ENCODE measurements at regions not wholly inside any gene's neighbourhood (a gene's known extent, or its start where the extent isn't known, plus 50 kb on each side); places are given as distances from the start of the nearest gene placed in this dataset.
"Not testable (repeated sequence)": the region's sequence is repeated elsewhere in the genome, so short reads cannot be mapped to it uniquely, and the experiment has no call there.

- DNase-seq (ENCODE audit: insufficient read length, low spot score), result no peak
- FAIRE-seq, result no peak
- no peak for TF ChIP-seq POLR2A (IDR thresholded peaks at IDR 0.05; ENCODE audit: low read depth, low read length)
Observed at GRCh38 chr3:81063896-81064295, 697.5 kb downstream of the GBE1 start.

- DNase-seq (ENCODE audit: insufficient read length, low spot score); FAIRE-seq: not testable (repeated sequence)
Observed at GRCh38 chr3:81051133-81051532, 710.3 kb downstream of the GBE1 start.

GRCh38 chr3:81048058-81048665, 713.3 kb downstream of the GBE1 start:
- no peak for TF ChIP-seq POLR2A (IDR thresholded peaks at IDR 0.05; ENCODE audit: low read depth, low read length)
- DNase-seq (ENCODE audit: insufficient read length, low spot score) (no peak), FAIRE-seq (no peak)

GRCh38 chr3:81045976-81046375, 715.5 kb downstream of the GBE1 start:
- DNase-seq (ENCODE audit: insufficient read length, low spot score) (no peak), FAIRE-seq (no peak)
- no peak for TF ChIP-seq POLR2A (IDR thresholded peaks at IDR 0.05; ENCODE audit: low read depth, low read length)

GRCh38 chr3:81045246-81045645, 716.2 kb downstream of the GBE1 start:
- TF ChIP-seq POLR2A (IDR thresholded peaks at IDR 0.05; ENCODE audit: low read depth, low read length), result no peak
- FAIRE-seq (no peak), DNase-seq (ENCODE audit: insufficient read length, low spot score) (no peak)

GRCh38 chr3:81043660-81044199, 717.7 kb downstream of the GBE1 start:
- DNase-seq (ENCODE audit: insufficient read length, low spot score) (no peak), FAIRE-seq (no peak)
- no peak for TF ChIP-seq POLR2A (IDR thresholded peaks at IDR 0.05; ENCODE audit: low read depth, low read length)

- no peak for DNase-seq (ENCODE audit: insufficient read length, low spot score)
- TF ChIP-seq POLR2A (IDR thresholded peaks at IDR 0.05; ENCODE audit: low read depth, low read length), result no peak
- no peak for FAIRE-seq
Observed at GRCh38 chr3:81043009-81043408, 718.4 kb downstream of the GBE1 start.

- TF ChIP-seq POLR2A (IDR thresholded peaks at IDR 0.05; ENCODE audit: low read depth, low read length), result no peak
- FAIRE-seq (no peak), DNase-seq (ENCODE audit: insufficient read length, low spot score) (no peak)
Observed at GRCh38 chr3:81041331-81041730, 720.1 kb downstream of the GBE1 start.

- no peak for TF ChIP-seq POLR2A (IDR thresholded peaks at IDR 0.05; ENCODE audit: low read depth, low read length)
- FAIRE-seq (no peak), DNase-seq (ENCODE audit: insufficient read length, low spot score) (no peak)
Observed at GRCh38 chr3:81040107-81040506, 721.3 kb downstream of the GBE1 start.

GRCh38 chr3:81033684-81034083, 727.8 kb downstream of the GBE1 start:
- DNase-seq (ENCODE audit: insufficient read length, low spot score), result no peak
- no peak for TF ChIP-seq POLR2A (IDR thresholded peaks at IDR 0.05; ENCODE audit: low read depth, low read length)
- no peak for FAIRE-seq

GRCh38 chr3:81033185-81033584, 728.3 kb downstream of the GBE1 start:
- no peak for FAIRE-seq
- no peak for DNase-seq (ENCODE audit: insufficient read length, low spot score)
- no peak for TF ChIP-seq POLR2A (IDR thresholded peaks at IDR 0.05; ENCODE audit: low read depth, low read length)

- DNase-seq (ENCODE audit: insufficient read length, low spot score) (no peak), FAIRE-seq (no peak)
- TF ChIP-seq POLR2A (IDR thresholded peaks at IDR 0.05; ENCODE audit: low read depth, low read length), result no peak
Observed at GRCh38 chr3:81029861-81030260, 731.6 kb downstream of the GBE1 start.

- TF ChIP-seq POLR2A (IDR thresholded peaks at IDR 0.05; ENCODE audit: low read depth, low read length), result no peak
- no peak for DNase-seq (ENCODE audit: insufficient read length, low spot score)
- FAIRE-seq, result no peak
Observed at GRCh38 chr3:81027344-81027743, 734.1 kb downstream of the GBE1 start.

GRCh38 chr3:81024560-81024959, 736.9 kb downstream of the GBE1 start:
- TF ChIP-seq POLR2A (IDR thresholded peaks at IDR 0.05; ENCODE audit: low read depth, low read length), result no peak
- FAIRE-seq (no peak), DNase-seq (ENCODE audit: insufficient read length, low spot score) (no peak)

- no peak for FAIRE-seq
Observed at GRCh38 chr3:81022339-81022738, 739.1 kb downstream of the GBE1 start.

GRCh38 chr3:81013360-81013759, 748.1 kb downstream of the GBE1 start:
- FAIRE-seq, result no peak
- TF ChIP-seq POLR2A (IDR thresholded peaks at IDR 0.05; ENCODE audit: low read depth, low read length), result no peak
- no peak for DNase-seq (ENCODE audit: insufficient read length, low spot score)

More at GRCh38 chr3:81022339-81022738, 739.1 kb downstream of the GBE1 start:
- DNase-seq (ENCODE audit: insufficient read length, low spot score), result no peak
- no peak for TF ChIP-seq POLR2A (IDR thresholded peaks at IDR 0.05; ENCODE audit: low read depth, low read length)

Data from H54 (cell line).